ENCODE measurements at regions not wholly inside any gene's neighbourhood (a gene's known extent, or its start where the extent isn't known, plus 50 kb on each side); places are given as distances from the start of the nearest gene placed in this dataset.

DNA sequence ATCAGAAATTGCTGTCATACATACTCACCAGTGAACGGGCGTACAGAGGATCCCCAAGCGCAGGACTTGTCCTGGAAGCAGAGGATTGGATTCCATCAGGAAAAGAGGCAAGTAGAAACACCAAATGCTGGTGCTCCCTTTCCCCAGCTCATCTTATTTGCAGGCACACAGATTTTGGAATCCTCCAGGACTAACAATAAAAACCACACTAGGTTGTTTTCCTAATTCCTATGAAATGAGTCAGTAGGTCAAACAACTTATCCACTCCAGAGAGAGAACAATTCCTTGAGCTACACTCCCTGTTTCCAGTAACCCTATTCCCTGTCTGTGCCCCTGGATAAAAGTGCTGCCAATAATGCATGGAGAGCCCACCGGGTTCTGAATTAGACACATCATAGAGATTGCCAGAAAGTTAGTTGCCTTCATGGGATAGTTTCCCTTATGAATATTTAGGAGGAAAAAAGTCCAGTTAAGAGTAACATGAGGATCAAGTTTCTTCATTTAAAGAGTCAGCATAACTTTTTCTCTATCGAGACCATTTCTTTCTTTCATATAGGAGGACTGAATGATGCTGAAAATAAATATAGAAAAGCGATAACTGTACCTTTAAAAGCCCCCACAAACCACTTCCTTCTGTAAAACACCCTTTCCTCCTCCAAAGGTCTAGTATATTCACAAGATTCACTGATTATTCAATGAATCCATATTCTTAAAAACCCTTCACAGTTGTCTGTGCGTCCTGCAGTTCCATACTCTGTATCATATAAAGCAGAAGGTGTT is 178.3 kb upstream of the KLF14 start:
- no peaks in the 10 kb centered on the region for H3K27me3 ChIP-seq (ENCODE audit: control insufficient read depth, extremely low read depth, insufficient read depth, low read length)
- H4K20me1 ChIP-seq (ENCODE audit: control insufficient read depth, extremely low read depth, insufficient read depth, low read length) = peaks cover 5% of the 10 kb centered on the region
- FAIRE-seq (no peak), DNase-seq (ENCODE audit: low read depth, low spot score) (no peak)
- peak overlapping the region; percentile 100 for H3K27ac ChIP-seq (ENCODE audit: control insufficient read depth, insufficient read depth, low read length)
- peaks cover 57% of the 10 kb centered on the region for H3K4me1 ChIP-seq (ENCODE audit: control insufficient read depth, extremely low read depth, insufficient read depth, low read length)
- dilution Hi-C loops (cut with MboI; ENCODE audit: extremely low pct_ligation_motif_present, low sequenced_read_pairs) = no loop called here
- H3K9ac ChIP-seq (ENCODE audit: control insufficient read depth, extremely low read depth, insufficient read depth, low read length) = peak overlapping the region; percentile 98
- no peaks in the 10 kb centered on the region for H3K9me1 ChIP-seq (ENCODE audit: control insufficient read depth, extremely low read depth, insufficient read depth, low read length)
- no peak overlapping the region for H2AFZ ChIP-seq (ENCODE audit: control insufficient read depth, low read length)
- TF ChIP-seq, protein P1, sequence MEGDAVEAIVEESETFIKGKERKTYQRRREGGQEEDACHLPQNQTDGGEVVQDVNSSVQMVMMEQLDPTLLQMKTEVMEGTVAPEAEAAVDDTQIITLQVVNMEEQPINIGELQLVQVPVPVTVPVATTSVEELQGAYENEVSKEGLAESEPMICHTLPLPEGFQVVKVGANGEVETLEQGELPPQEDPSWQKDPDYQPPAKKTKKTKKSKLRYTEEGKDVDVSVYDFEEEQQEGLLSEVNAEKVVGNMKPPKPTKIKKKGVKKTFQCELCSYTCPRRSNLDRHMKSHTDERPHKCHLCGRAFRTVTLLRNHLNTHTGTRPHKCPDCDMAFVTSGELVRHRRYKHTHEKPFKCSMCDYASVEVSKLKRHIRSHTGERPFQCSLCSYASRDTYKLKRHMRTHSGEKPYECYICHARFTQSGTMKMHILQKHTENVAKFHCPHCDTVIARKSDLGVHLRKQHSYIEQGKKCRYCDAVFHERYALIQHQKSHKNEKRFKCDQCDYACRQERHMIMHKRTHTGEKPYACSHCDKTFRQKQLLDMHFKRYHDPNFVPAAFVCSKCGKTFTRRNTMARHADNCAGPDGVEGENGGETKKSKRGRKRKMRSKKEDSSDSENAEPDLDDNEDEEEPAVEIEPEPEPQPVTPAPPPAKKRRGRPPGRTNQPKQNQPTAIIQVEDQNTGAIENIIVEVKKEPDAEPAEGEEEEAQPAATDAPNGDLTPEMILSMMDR (optimal IDR thresholded peaks at IDR 0.05 in 1 of 3, IDR thresholded peaks at IDR 0.05 in 1 of 3, conservative IDR thresholded peaks at IDR 0.05 in 1 of 3; ENCODE audit: extremely low read depth in 1 of 3, insufficient read depth in 2 of 3, low read length in 3 of 3) = no peak
- TF ChIP-seq EZH2 (IDR thresholded peaks at IDR 0.05; ENCODE audit: low read length) = no peak
- peak overlapping the region; percentile 75 for H3K4me2 ChIP-seq (ENCODE audit: control insufficient read depth, extremely low read depth, insufficient read depth, low read depth, low read length)
- H3K36me3 ChIP-seq (ENCODE audit: control insufficient read depth in 2 of 2, extremely low read depth in 1 of 2, insufficient read depth in 2 of 2, low read length in 2 of 2) = peaks cover 14 to 31% of the 10 kb centered on the region in 2 experiments
- peak overlapping the region; percentile 57 to 100 (median 99) for H3K4me3 ChIP-seq (ENCODE audit: control insufficient read depth in 2 of 3, extremely low read depth in 1 of 3, insufficient read depth in 2 of 3, low read depth in 1 of 3, low read length in 3 of 3)
- H3K9me3 ChIP-seq (ENCODE audit: control insufficient read depth, low read depth, low read length) = no peaks in the 10 kb centered on the region
- peaks cover 70% of the 10 kb centered on the region for H3K79me2 ChIP-seq (ENCODE audit: control insufficient read depth, insufficient read depth, low read length)

GRCh38 chr7:130912862-130913638 is 179.0 kb upstream of the KLF14 start:
- H2AFZ ChIP-seq (ENCODE audit: control insufficient read depth, low read length) = no peak overlapping the region
- H3K4me3 ChIP-seq (ENCODE audit: control insufficient read depth in 2 of 3, extremely low read depth in 1 of 3, insufficient read depth in 2 of 3, low read depth in 1 of 3, low read length in 3 of 3) = peak overlapping the region; percentile 57 to 100 (median 99)
- no peaks in the 10 kb centered on the region for H3K9me3 ChIP-seq (ENCODE audit: control insufficient read depth, low read depth, low read length)
- no peaks in the 10 kb centered on the region for H3K27me3 ChIP-seq (ENCODE audit: control insufficient read depth, extremely low read depth, insufficient read depth, low read length)
- peak overlapping the region; percentile 98 for H3K9ac ChIP-seq (ENCODE audit: control insufficient read depth, extremely low read depth, insufficient read depth, low read length)
- no peaks in the 10 kb centered on the region for H3K9me1 ChIP-seq (ENCODE audit: control insufficient read depth, extremely low read depth, insufficient read depth, low read length)
- H3K4me1 ChIP-seq (ENCODE audit: control insufficient read depth, extremely low read depth, insufficient read depth, low read length) = peaks cover 62% of the 10 kb centered on the region
- dilution Hi-C loops (cut with MboI; ENCODE audit: extremely low pct_ligation_motif_present, low sequenced_read_pairs) = no loop called here
- peak; percentile 67 for FAIRE-seq
- TF ChIP-seq EZH2 (IDR thresholded peaks at IDR 0.05; ENCODE audit: low read length) = no peak
- TF ChIP-seq, protein P1 (optimal IDR thresholded peaks at IDR 0.05 in 1 of 3, IDR thresholded peaks at IDR 0.05 in 1 of 3, conservative IDR thresholded peaks at IDR 0.05 in 1 of 3; ENCODE audit: extremely low read depth in 1 of 3, insufficient read depth in 2 of 3, low read length in 3 of 3) = no peak
- peak overlapping the region; percentile 75 for H3K4me2 ChIP-seq (ENCODE audit: control insufficient read depth, extremely low read depth, insufficient read depth, low read depth, low read length)
- DNase-seq (ENCODE audit: low read depth, low spot score) = peak; percentile 92
- H3K36me3 ChIP-seq (ENCODE audit: control insufficient read depth in 2 of 2, extremely low read depth in 1 of 2, insufficient read depth in 2 of 2, low read length in 2 of 2) = peaks cover 14 to 28% of the 10 kb centered on the region in 2 experiments
- peaks cover 63% of the 10 kb centered on the region for H3K79me2 ChIP-seq (ENCODE audit: control insufficient read depth, insufficient read depth, low read length)
- peaks cover 5% of the 10 kb centered on the region for H4K20me1 ChIP-seq (ENCODE audit: control insufficient read depth, extremely low read depth, insufficient read depth, low read length)
- H3K27ac ChIP-seq (ENCODE audit: control insufficient read depth, insufficient read depth, low read length) = peak overlapping the region; percentile 100

All from keratinocyte (primary cell).